CD4-positive, alpha-beta memory T cell (primary cell): ENCODE measurements at regions not wholly inside any gene's neighbourhood (a gene's known extent, or its start where the extent isn't known, plus 50 kb on each side); places are given as distances from the start of the nearest gene placed in this dataset.

ENCODE experiments used
- CTCF ChIA-PET: fragments of 350-600 bp; sonication (Branson Sonifier 250); formaldehyde crosslinking; loops from one replicate; lab custom pipeline; 2021; ENCODE audit warnings: inconsistent platforms; ENCODE audit not compliant: partially characterized antibody; lab: Charles Lee
- POLR2A ChIA-PET: fragments of 350-600 bp; sonication (Branson Sonifier 250); formaldehyde crosslinking; loops from one replicate; lab custom pipeline; 2021; ENCODE audit not compliant: partially characterized antibody; lab: Charles Lee
- DNase-seq, 5 donors: peaks; one replicate each; pipeline versions ENCODE4 v3.0.0 to v3.0.0-alpha.2; 2020 to 2022; ENCODE audit warnings: mixed read lengths in 1 of 5
- H3K27ac ChIP-seq: one replicate; pipeline ENCODE4 v1.7.0; 2013; ENCODE audit warnings: low read depth, low read length
- H3K27me3 ChIP-seq: 2 replicates; pipeline ENCODE4 v1.7.0; 2013; ENCODE audit warnings: mild to moderate bottlenecking, low read length, moderate library complexity; ENCODE audit not compliant: insufficient read depth
- H3K36me3 ChIP-seq: 2 replicates; pipeline ENCODE4 v1.7.0; 2013; ENCODE audit warnings: mild to moderate bottlenecking, low read length, moderate library complexity; ENCODE audit not compliant: insufficient read depth
- H3K4me1 ChIP-seq: 2 replicates; pipeline ENCODE4 v1.7.0; 2013; ENCODE audit warnings: mild to moderate bottlenecking, low read length, moderate library complexity; ENCODE audit not compliant: insufficient read depth
- H3K4me3 ChIP-seq, 2 donors: one replicate each; pipeline ENCODE4 v1.7.0; 2013; ENCODE audit warnings: low read length in 2 of 2, mild to moderate bottlenecking in 1 of 2
- H3K9me3 ChIP-seq, 2 donors: one replicate each; pipeline ENCODE4 v1.7.0; 2013; ENCODE audit warnings: low read length in 2 of 2, control low read depth in 1 of 2; ENCODE audit not compliant: control insufficient read depth in 1 of 2
- H3K27ac Mint-ChIP-seq, 7 donors: one replicate each; pipeline ENCODE4 v1.8.0; 2020 to 2021; ENCODE audit warnings: mixed read lengths in 7 of 7, mild to moderate bottlenecking in 6 of 7, inconsistent platforms in 3 of 7, moderate library complexity in 3 of 7
- H3K27me3 Mint-ChIP-seq, 2 donors: one replicate each; pipeline ENCODE4 v1.8.0; 2020 to 2021; ENCODE audit warnings: mixed read lengths in 2 of 2
- H3K36me3 Mint-ChIP-seq, 2 donors: one replicate each; pipeline ENCODE4 v1.8.0; 2020 to 2021; ENCODE audit warnings: mixed read lengths in 2 of 2, inconsistent platforms in 1 of 2, mild to moderate bottlenecking in 1 of 2
- H3K4me1 Mint-ChIP-seq, 4 donors: one replicate each; pipeline ENCODE4 v1.8.0; 2020 to 2021; ENCODE audit warnings: mixed read lengths in 4 of 4, mild to moderate bottlenecking in 1 of 4
- H3K4me3 Mint-ChIP-seq, 8 donors: one replicate each; pipeline ENCODE4 v1.8.0; 2020 to 2021; ENCODE audit warnings: mixed read lengths in 8 of 8, mild to moderate bottlenecking in 7 of 8, moderate library complexity in 6 of 8, inconsistent platforms in 3 of 8
- H3K9me3 Mint-ChIP-seq, 8 donors: one replicate each; pipeline ENCODE4 v1.8.0; 2020 to 2021; ENCODE audit warnings: mixed read lengths in 8 of 8, mild to moderate bottlenecking in 5 of 8, inconsistent platforms in 3 of 8, moderate library complexity in 1 of 8
- intact Hi-C: fragments of 100-400 bp; cut with micrococcal nuclease; formaldehyde crosslinking; loops from one replicate; pipeline ENCODE4 v1.15.1; 2023

GRCh38 chr9:136606687-136607333 is 55.9 kb upstream of the EGFL7 start:
- Histone ChIP-seq H3K4me1 (no peaks in the 10 kb centered on the region), H3K9me3 (no peaks in the 10 kb centered on the region), H3K27me3 (no peaks in the 10 kb centered on the region), H3K4me3 (no peak overlapping the region), H3K27ac (no peak overlapping the region), H3K36me3 (no peaks in the 10 kb centered on the region)
- ChIA-PET POLR2A (no interaction called here), CTCF (no interaction called here)
- H3K9me3 Mint-ChIP-seq: no peaks in the 10 kb centered on the region
- no peaks in the 10 kb centered on the region for H3K36me3 Mint-ChIP-seq
- no peaks in the 10 kb centered on the region for H3K4me1 Mint-ChIP-seq
- no peak overlapping the region for H3K4me3 Mint-ChIP-seq
- H3K27me3 Mint-ChIP-seq: peaks cover 16 to 24% of the 10 kb centered on the region in 2 donors
- intact Hi-C loops: no loop called here
- H3K27ac Mint-ChIP-seq: no peak overlapping the region
- no peak for DNase-seq

- no peaks in the 10 kb centered on the region for H3K4me1 ChIP-seq
- CTCF ChIA-PET: no interaction called here
- H3K27ac ChIP-seq: no peak overlapping the region
- no peaks in the 10 kb centered on the region for H3K4me1 Mint-ChIP-seq
- POLR2A ChIA-PET: no interaction called here
- no peak overlapping the region for H3K4me3 ChIP-seq
- H3K36me3 Mint-ChIP-seq: no peaks in the 10 kb centered on the region
- H3K4me3 Mint-ChIP-seq: no peak overlapping the region
- DNase-seq: no peak
- no peaks in the 10 kb centered on the region for H3K9me3 ChIP-seq
- H3K27me3 Mint-ChIP-seq: peaks cover 16 to 25% of the 10 kb centered on the region in 2 donors
- no peaks in the 10 kb centered on the region for H3K9me3 Mint-ChIP-seq
- no peak overlapping the region for H3K27ac Mint-ChIP-seq
- intact Hi-C loops: no loop called here
- H3K36me3 ChIP-seq: no peaks in the 10 kb centered on the region
- H3K27me3 ChIP-seq: no peaks in the 10 kb centered on the region
Observed at GRCh38 chr9:136605988-136606660, 56.6 kb upstream of the EGFL7 start.

DNA sequence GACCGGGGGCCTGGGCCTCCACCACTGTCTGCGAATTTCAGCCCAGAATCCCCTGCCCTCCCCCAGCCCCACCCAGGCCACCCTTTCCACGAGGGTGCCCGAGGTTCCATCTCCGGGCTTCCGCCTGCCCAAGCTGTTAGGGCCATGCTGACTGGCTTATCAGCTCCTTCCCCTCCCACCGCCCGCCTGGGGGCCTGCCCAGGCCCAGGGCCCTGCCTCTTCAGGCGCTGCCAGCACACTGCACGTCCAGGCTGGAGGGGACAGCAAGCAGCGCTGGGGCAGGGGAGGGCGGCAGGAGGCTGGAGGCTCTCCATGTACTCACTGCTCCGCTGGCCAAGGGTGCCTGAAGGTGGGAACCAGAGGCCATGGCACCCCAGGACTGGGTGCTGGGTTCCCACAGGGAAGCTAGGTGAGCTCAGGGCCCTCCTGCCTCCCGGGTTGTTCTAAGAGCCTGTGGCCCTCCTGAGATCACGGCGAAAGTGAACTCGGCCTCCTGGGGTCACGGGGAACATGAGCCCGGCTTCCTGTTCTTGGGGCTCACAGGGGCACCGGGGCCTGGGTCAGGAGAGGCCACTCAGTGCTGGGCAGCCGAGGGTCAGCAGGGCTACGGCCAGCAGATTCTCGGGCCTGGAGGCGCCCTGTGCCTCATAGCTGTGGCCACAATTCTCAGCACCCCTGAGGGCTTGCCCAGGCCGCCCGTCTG is 57.7 kb upstream of the EGFL7 start:
- no peak for DNase-seq
- Mint-ChIP-seq H3K27me3 (peaks cover 19 to 29% of the 10 kb centered on the region in 2 donors), H3K36me3 (no peaks in the 10 kb centered on the region), H3K27ac (no peak overlapping the region), H3K4me1 (no peaks in the 10 kb centered on the region), H3K4me3 (no peak overlapping the region), H3K9me3 (no peaks in the 10 kb centered on the region)
- Histone ChIP-seq H3K4me1 (no peaks in the 10 kb centered on the region), H3K27ac (no peak overlapping the region), H3K9me3 (no peaks in the 10 kb centered on the region), H3K27me3 (no peaks in the 10 kb centered on the region), H3K4me3 (no peak overlapping the region), H3K36me3 (no peaks in the 10 kb centered on the region)
- CTCF ChIA-PET: no interaction called here
- intact Hi-C loops: no loop called here
- POLR2A ChIA-PET: interaction anchor here (0.6 kb wide), 1 partner anchor 124 kb away, joined by 3 read pairs; no protein-coding TSS in a partner anchor

DNA sequence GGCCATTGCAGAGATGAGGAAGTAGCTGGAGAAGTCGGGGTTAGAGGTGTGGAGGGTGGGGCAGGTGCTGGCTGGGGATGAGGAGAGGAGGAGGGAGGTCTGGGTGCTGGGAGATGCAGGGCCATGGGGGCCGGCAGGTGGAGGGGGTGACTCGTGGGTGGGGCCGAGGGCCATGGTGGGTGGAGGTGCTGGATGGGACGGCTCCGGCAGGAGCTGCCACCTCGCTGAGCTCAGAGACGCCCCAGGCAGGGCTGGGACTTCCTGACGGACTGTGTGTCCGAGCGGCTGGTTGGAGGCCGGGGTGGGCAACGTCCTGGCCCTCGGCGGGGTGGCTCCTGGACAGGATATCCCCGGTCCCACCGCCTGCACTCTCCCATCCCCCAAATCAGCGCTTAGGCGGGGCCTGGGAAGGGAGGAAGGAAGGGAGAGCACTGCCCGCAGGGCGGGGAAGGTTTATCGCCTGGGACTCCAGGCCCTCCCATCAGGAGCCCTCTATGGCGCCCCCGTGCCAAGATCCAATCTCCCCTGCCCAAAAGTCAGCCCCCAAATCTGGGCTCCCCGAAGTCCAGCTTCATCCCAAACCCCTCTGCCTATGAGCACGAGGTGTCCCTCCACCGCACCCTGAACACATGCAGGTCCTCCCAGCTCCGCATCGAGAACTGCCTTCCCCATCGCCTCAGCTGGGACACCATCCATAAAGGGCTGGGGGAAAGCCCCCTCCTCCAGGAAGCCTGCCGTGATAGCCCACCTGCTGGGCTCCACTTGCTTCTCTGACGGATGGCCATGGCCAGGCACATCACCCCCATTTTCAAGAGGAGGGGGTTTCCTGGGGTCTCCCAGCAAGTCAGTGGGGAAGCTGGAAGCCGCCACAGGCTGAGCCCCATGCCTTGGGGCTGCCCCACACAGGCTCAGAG is 58.3 kb upstream of the NOTCH1 start:
- no peaks in the 10 kb centered on the region for H3K9me3 Mint-ChIP-seq
- no peaks in the 10 kb centered on the region for H3K4me1 Mint-ChIP-seq
- H3K27ac Mint-ChIP-seq: no peak overlapping the region
- H3K9me3 ChIP-seq: no peaks in the 10 kb centered on the region
- DNase-seq: no peak
- ChIA-PET POLR2A (no interaction called here), CTCF (no interaction called here)
- H3K4me3 ChIP-seq: no peak overlapping the region
- no peak overlapping the region for H3K4me3 Mint-ChIP-seq
- H3K27ac ChIP-seq: no peak overlapping the region
- H3K36me3 ChIP-seq: no peaks in the 10 kb centered on the region
- H3K27me3 Mint-ChIP-seq: peaks cover 19 to 29% of the 10 kb centered on the region in 2 donors
- no peaks in the 10 kb centered on the region for H3K4me1 ChIP-seq
- no peaks in the 10 kb centered on the region for H3K36me3 Mint-ChIP-seq
- intact Hi-C loops: no loop called here
- no peaks in the 10 kb centered on the region for H3K27me3 ChIP-seq

DNA sequence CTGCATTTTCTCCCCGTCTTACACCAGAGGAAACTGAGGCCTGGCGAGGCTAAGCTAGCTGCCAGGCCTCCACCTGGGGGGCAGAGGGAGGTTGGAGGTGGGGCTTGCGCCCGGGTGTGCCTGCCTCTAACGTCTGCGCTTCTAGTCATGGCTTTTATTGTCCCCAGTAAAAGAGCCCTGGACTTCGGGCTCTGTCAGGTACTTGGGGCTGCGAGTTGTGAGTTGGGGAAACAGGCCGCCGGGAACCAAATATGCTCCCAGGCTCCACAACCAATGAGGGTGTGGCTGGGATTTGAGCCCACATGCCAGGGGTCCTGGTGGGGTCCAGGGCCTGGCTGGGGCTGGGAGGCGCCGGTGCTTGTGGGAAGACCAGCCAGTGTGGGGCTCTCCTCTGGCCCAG is 57.4 kb upstream of the NOTCH1 start:
- no peak overlapping the region for H3K27ac ChIP-seq
- H3K4me1 ChIP-seq: no peaks in the 10 kb centered on the region
- ChIA-PET CTCF (no interaction called here), POLR2A (no interaction called here)
- H3K4me3 ChIP-seq: no peak overlapping the region
- intact Hi-C loops: no loop called here
- no peaks in the 10 kb centered on the region for H3K36me3 ChIP-seq
- Mint-ChIP-seq H3K36me3 (no peaks in the 10 kb centered on the region), H3K27ac (no peak overlapping the region), H3K27me3 (peaks cover 17 to 23% of the 10 kb centered on the region in 2 donors), H3K4me1 (no peaks in the 10 kb centered on the region), H3K4me3 (no peak overlapping the region), H3K9me3 (no peaks in the 10 kb centered on the region)
- no peak for DNase-seq
- no peaks in the 10 kb centered on the region for H3K27me3 ChIP-seq
- H3K9me3 ChIP-seq: no peaks in the 10 kb centered on the region

GRCh38 chr9:136602193-136602885 is 56.5 kb upstream of the NOTCH1 start:
- Mint-ChIP-seq H3K4me1 (no peaks in the 10 kb centered on the region), H3K9me3 (no peaks in the 10 kb centered on the region), H3K36me3 (no peaks in the 10 kb centered on the region), H3K27me3 (peaks cover 17 to 20% of the 10 kb centered on the region in 2 donors), H3K4me3 (no peak overlapping the region), H3K27ac (no peak overlapping the region)
- Histone ChIP-seq H3K36me3 (no peaks in the 10 kb centered on the region), H3K27me3 (no peaks in the 10 kb centered on the region), H3K4me1 (no peaks in the 10 kb centered on the region), H3K27ac (no peak overlapping the region), H3K4me3 (no peak overlapping the region), H3K9me3 (no peaks in the 10 kb centered on the region)
- CTCF ChIA-PET: no interaction called here
- POLR2A ChIA-PET: no interaction called here
- DNase-seq: no peak
- intact Hi-C loops: no loop called here
